ENCODE measurements at regions not wholly inside any gene's neighbourhood (a gene's known extent, or its start where the extent isn't known, plus 50 kb on each side); places are given as distances from the start of the nearest gene placed in this dataset.

DNA sequence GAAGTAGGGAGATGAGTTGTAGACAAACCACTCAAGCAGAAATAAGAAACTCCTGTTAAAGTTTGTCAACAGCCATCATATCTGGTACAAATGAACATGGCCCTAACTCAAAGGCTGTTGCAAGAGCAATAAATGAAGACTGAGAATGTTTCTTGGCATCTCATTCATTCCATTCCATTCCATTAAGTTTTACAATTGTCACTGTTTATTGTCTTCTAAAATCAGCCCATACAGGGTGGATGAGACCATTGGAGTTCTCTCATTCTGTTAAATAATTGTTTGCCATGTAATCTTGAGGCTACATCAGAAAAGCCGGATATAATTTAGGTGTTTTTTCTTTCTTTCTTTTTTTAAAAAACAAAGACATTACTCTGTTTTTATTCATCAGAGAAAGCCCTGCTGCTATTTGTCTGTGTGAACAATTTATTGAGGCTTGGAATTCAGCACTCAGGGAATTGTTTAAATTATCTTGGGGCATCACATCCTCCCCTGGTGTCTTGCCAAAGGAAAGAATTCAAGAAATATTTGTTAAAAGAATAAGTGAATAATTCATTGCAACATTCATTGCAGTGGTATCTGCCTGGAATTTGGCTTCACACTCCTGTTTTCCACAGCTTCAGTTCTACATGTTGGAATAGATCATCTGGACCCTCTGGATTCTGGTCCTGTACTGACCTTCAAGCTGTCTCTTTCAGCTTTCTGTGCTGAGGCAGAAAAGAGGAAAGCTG, 604.5 kb downstream of the PLPP3 start:
- intact Hi-C loops (cut with DNase I) = no loop called here
- Histone ChIP-seq H3K36me3 (no peaks in the 10 kb centered on the region), H3K27me3 (no peaks in the 10 kb centered on the region), H3K4me1 (no peaks in the 10 kb centered on the region), H3K9me3 (no peaks in the 10 kb centered on the region), H3K27ac (no peak overlapping the region), H3K4me3 (no peak overlapping the region)
- DNase-seq (no peak), ATAC-seq (no peak)
- 100% methylated on average over 1 of the region's 1 CpG for WGBS (ENCODE audit: insufficient coverage, low coverage, low lambda C conversion rate, missing lambda C conversion rate)
- TF ChIP-seq POLR2A (IDR thresholded peaks at IDR 0.05) = no peak
- TF ChIP-seq, protein P1, sequence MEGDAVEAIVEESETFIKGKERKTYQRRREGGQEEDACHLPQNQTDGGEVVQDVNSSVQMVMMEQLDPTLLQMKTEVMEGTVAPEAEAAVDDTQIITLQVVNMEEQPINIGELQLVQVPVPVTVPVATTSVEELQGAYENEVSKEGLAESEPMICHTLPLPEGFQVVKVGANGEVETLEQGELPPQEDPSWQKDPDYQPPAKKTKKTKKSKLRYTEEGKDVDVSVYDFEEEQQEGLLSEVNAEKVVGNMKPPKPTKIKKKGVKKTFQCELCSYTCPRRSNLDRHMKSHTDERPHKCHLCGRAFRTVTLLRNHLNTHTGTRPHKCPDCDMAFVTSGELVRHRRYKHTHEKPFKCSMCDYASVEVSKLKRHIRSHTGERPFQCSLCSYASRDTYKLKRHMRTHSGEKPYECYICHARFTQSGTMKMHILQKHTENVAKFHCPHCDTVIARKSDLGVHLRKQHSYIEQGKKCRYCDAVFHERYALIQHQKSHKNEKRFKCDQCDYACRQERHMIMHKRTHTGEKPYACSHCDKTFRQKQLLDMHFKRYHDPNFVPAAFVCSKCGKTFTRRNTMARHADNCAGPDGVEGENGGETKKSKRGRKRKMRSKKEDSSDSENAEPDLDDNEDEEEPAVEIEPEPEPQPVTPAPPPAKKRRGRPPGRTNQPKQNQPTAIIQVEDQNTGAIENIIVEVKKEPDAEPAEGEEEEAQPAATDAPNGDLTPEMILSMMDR (IDR thresholded peaks at IDR 0.05) = no peak

DNA sequence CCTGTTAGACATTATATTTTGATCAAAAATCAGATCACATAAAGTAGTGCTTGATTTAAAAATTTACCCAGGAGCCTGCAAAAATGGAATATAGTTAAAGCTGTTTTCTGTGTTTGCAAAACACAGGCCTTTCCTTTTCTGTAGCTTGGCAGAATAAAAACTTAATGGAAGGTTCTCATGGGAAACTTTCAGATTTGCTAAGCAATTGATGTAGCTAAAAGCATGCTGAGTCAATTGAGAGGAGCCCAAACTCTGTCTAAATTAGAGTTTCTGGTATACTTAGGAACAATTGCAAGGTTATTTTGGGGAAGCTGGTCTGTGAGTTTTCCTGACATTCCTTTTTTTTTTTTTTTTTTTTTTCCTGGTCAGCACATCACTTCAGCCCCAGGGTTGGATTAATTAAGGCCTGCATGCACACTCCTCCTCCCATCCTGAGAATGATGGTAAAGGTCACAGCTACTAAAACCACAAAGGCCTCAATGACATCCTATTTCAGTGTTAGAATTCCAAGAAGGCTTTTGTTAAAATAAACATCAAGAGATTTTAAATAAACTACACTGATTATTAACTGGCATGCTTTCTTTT, 608.7 kb downstream of the PLPP3 start:
- no peak for ATAC-seq
- Histone ChIP-seq H3K27ac (no peak overlapping the region), H3K27me3 (no peaks in the 10 kb centered on the region), H3K9me3 (no peaks in the 10 kb centered on the region), H3K4me1 (no peaks in the 10 kb centered on the region), H3K36me3 (no peaks in the 10 kb centered on the region), H3K4me3 (no peak overlapping the region)
- no peak for DNase-seq
- intact Hi-C loops (cut with DNase I) = no loop called here
- TF ChIP-seq, protein P1 (IDR thresholded peaks at IDR 0.05) = no peak
- no peak for TF ChIP-seq POLR2A (IDR thresholded peaks at IDR 0.05)

DNA sequence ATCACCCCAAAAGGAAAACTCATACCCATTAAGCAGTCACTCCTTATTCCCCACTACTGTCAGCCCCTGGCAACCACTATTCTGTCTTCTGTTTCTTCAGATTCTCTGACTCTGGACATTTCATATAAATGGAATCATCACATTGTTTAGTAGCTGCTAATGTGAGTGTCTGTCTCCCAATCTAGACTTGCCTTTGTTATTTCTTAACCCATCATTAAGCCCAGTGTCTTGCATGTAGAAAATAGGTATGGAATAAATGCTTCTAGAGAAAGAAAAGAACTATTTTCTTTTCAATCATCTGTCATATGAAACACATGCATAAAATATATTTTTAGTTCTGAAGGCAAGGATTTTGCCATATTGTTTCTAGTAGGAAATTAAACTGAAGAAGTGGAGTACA, 610.0 kb downstream of the PLPP3 start:
- DNase-seq (no peak), ATAC-seq (no peak)
- no peak for TF ChIP-seq POLR2A (IDR thresholded peaks at IDR 0.05)
- TF ChIP-seq, protein P1 (IDR thresholded peaks at IDR 0.05) = no peak
- no peaks in the 10 kb centered on the region for H3K9me3 ChIP-seq
- H3K36me3 ChIP-seq = no peaks in the 10 kb centered on the region
- no peaks in the 10 kb centered on the region for H3K4me1 ChIP-seq
- intact Hi-C loops (cut with DNase I) = no loop called here
- H3K27me3 ChIP-seq = no peaks in the 10 kb centered on the region
- no peak overlapping the region for H3K27ac ChIP-seq
- no peak overlapping the region for H3K4me3 ChIP-seq

DNA sequence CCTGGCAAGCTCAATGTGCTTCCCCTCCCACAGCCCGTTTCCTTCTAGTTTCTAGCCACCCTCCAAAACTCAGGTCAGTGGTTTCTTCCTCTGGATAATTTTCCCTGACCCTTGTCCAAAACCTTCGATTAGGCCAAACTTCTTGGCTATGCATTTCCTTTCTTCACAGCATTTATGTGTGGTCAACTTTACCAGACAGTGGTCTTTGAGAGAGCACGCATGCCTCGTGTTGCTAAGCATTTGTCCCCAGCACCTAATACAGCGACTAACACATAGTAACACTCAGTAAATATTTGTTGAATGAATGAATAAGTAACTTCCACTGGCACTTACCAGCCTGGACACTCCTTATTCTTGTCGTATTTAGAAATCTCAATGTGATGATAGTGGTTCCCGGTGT, 610.7 kb downstream of the PLPP3 start:
- 69% methylated on average over 7 of the region's 7 CpGs for WGBS (ENCODE audit: insufficient coverage, low coverage, low lambda C conversion rate, missing lambda C conversion rate)
- Histone ChIP-seq H3K4me1 (no peaks in the 10 kb centered on the region), H3K4me3 (no peak overlapping the region), H3K36me3 (no peaks in the 10 kb centered on the region), H3K9me3 (no peaks in the 10 kb centered on the region), H3K27me3 (no peaks in the 10 kb centered on the region), H3K27ac (no peak overlapping the region)
- intact Hi-C loops (cut with DNase I) = no loop called here
- DNase-seq (no peak), ATAC-seq (no peak)
- no peak for TF ChIP-seq POLR2A (IDR thresholded peaks at IDR 0.05)
- TF ChIP-seq, protein P1 (IDR thresholded peaks at IDR 0.05) = no peak
